Epithelial cell of esophagus (primary cell): ENCODE measurements at regions not wholly inside any gene's neighbourhood (a gene's known extent, or its start where the extent isn't known, plus 50 kb on each side); places are given as distances from the start of the nearest gene placed in this dataset.

Experiments used
- DNase-seq: peaks from one replicate; pipeline ENCODE4 v3.0.0; 2010; ENCODE audit warnings: low read depth
- H3K4me3 ChIP-seq: 2 replicates; pipeline ENCODE4 v1.5.1; 2011; ENCODE audit warnings: mild to moderate bottlenecking, low read length, control low read depth
- TF ChIP-seq, protein P1 (sequence below): IDR thresholded peaks from 2 replicates; pipeline ENCODE4 v1.5.1; 2011; ENCODE audit warnings: low read depth, mild to moderate bottlenecking, low read length, control low read depth, inconsistent platforms; ENCODE audit not compliant: insufficient read depth; ENCODE audit errors: missing control alignments

DNA sequence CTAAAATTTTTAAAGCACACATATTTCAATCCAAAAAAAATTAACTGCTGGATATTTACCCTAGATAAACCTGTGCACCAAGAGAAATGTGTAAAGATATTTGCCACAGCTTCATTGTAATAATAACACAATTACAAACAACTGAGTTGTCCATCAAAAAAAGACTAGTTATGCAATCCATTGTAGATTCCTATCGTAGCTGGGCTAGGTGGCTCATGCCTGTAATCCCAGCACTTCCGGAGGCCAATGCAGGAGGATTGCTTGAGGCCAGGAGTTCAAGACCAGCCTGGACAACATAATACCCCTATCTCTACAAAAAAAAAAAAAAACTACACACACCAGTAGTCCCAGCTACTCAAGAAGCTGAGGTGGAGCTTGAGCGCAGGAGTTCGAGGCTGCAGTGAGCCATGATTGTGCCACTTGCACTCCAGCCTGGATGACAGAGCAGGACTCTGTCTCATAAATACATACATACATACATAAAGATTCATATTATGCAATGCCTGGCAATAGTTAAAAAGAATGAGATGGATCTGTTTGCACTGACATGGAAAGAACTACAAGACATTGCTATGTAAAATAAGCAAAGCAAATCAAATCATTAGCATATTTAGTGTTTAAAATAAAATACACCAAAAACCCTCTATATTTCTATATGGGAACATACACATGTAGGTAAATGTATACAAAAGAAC is 56.5 kb upstream of the CCDC28A start:
- DNase-seq, result no peak
- H3K4me3 ChIP-seq, result no peak overlapping the region
- TF ChIP-seq, protein P1, sequence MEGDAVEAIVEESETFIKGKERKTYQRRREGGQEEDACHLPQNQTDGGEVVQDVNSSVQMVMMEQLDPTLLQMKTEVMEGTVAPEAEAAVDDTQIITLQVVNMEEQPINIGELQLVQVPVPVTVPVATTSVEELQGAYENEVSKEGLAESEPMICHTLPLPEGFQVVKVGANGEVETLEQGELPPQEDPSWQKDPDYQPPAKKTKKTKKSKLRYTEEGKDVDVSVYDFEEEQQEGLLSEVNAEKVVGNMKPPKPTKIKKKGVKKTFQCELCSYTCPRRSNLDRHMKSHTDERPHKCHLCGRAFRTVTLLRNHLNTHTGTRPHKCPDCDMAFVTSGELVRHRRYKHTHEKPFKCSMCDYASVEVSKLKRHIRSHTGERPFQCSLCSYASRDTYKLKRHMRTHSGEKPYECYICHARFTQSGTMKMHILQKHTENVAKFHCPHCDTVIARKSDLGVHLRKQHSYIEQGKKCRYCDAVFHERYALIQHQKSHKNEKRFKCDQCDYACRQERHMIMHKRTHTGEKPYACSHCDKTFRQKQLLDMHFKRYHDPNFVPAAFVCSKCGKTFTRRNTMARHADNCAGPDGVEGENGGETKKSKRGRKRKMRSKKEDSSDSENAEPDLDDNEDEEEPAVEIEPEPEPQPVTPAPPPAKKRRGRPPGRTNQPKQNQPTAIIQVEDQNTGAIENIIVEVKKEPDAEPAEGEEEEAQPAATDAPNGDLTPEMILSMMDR, result no peak

DNA sequence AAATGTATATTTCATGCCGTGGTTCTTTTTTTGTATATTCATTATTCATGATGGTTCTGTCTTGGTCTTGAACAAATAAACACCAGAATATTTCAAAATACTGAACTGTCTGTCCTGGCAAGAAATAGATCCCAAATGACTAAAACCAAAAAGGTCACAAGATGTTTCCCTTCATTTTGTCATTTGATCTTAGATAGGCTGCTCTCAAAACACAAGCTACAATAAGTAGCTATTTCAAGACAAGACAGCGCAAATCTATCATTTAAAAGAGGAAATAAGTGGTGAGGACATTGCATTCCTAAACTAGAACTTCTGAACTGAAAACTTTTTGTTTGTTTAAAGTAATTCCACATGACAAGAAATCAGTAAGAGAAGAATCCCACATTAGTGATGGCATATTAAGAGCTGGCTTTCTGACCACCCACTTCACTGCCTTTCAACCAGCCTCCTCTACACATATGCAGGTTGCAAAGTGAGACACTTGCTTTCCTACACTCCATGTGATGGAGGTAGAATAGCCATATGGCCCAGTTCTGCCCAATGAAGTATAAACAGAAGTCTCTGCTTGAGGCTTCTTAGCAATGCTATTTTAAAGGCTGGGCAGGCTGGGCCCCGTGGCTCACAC is 54.4 kb upstream of the CCDC28A start:
- no peak overlapping the region for H3K4me3 ChIP-seq
- DNase-seq, result no peak
- TF ChIP-seq, protein P1, result no peak

DNA sequence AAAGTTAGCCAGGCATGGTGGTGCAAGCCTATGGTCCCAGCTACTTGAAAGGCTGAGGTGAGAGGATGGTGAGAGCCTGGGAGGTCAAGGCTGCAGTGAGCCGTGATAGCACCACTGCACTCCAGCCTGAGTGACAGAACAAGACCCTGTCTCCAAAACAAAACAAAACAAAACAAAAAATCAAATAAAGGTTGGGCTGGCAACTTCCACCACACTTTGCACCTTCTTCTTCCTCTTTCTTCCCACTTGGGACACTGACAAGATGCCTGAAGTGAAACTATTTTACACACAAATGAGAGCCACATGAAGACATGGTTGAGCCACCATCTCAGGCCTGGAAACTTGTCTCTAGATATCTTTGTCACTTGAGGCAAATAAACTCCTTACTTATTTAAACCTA is 53.8 kb upstream of the CCDC28A start:
- H3K4me3 ChIP-seq, result no peak overlapping the region
- TF ChIP-seq, protein P1, result no peak
- DNase-seq, result no peak

DNA sequence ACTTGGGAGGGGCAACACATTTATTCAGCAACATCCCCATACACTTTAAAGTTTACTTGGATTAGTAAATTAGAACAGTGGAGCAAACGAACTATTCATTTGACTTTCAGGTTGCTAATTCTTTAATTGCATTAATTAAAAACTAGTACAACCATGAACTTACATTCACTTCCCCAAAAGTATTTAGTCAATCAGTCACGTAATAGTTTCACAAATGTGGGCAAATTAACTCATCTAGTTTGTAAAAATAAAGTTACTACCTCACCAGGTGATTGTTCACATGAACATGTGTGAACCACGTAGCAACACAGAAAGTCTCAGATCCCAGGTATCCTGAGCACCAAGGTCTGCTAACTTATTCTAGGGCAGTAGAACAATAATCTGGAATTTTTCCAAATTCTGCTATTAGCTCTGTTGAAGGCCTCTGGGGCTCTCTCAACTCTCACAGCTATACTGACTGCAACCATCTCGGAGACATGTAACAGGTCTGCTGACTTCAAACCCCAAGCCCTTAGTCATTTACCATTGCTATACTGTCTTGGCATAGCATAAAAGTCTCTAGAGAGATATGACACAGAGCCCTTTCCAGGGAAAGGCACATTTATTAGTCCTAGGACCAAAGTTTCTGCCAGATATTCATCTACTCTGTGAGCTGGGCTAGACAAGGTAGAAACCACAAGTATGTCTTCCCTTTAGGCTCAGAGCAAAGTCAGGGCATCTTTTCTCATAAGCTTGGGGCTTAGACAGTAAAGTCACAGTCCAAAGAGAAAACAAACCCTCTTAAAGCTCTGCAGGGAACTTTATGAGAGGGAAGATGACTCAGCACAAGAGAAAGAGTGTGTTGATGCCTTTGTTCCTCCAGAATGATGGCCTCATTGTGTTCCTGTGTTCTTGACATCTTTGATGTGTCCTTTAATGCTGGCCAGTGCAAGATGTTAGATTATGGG is 50.9 kb upstream of the CCDC28A start:
- DNase-seq, result peak; percentile 26
- no peak overlapping the region for H3K4me3 ChIP-seq
- TF ChIP-seq, protein P1, result no peak
